Loucy (cell line): ENCODE measurements at regions not wholly inside any gene's neighbourhood (a gene's known extent, or its start where the extent isn't known, plus 50 kb on each side); places are given as distances from the start of the nearest gene placed in this dataset.
"Not testable (repeated sequence)": the region's sequence is repeated elsewhere in the genome, so short reads cannot be mapped to it uniquely, and the experiment has no call there.

Source experiments
- H2AFZ ChIP-seq: fragments of 200-600 bp; sonication (generic); 2 replicates; pipeline ENCODE4 v1.6.0; 2016; ENCODE audit warnings: antibody characterized with exemption, mild to moderate bottlenecking, low read length, moderate library complexity
- H3F3A ChIP-seq: fragments of 200-600 bp; 2 replicates; pipeline ENCODE4 v1.6.0; 2016; ENCODE audit warnings: antibody characterized with exemption, low read depth, mild to moderate bottlenecking
- H3K27me3 ChIP-seq: fragments of 200-600 bp; sonication (generic); 2 replicates; pipeline ENCODE4 v1.6.1; 2014; ENCODE audit warnings: low read length, mild to moderate bottlenecking; ENCODE audit not compliant: insufficient read depth, poor library complexity, severe bottlenecking
- H3K36me3 ChIP-seq: fragments of 200-600 bp; sonication (generic); 2 replicates; pipeline ENCODE4 v1.6.1; 2016; ENCODE audit warnings: low read length; ENCODE audit not compliant: insufficient read depth
- H3K4me1 ChIP-seq: fragments of 200-600 bp; sonication (generic); 2 replicates; pipeline ENCODE4 v1.5.1; 2014; ENCODE audit warnings: low read length, mild to moderate bottlenecking; ENCODE audit not compliant: insufficient read depth, poor library complexity, severe bottlenecking
- H3K4me2 ChIP-seq: fragments of 200-600 bp; sonication (generic); 2 replicates; pipeline ENCODE4 v1.6.0; 2014; ENCODE audit warnings: antibody characterized with exemption, low read length, low read depth, mild to moderate bottlenecking; ENCODE audit not compliant: poor library complexity, severe bottlenecking
- H3K4me3 ChIP-seq: fragments of 200-600 bp; sonication (generic); 2 replicates; pipeline ENCODE4 v1.5.1; 2014; ENCODE audit warnings: low read length, mild to moderate bottlenecking, mixed read lengths; ENCODE audit not compliant: poor library complexity, severe bottlenecking
- H3K79me2 ChIP-seq: fragments of 200-600 bp; sonication (generic); 2 replicates; pipeline ENCODE4 v1.6.1; 2014; ENCODE audit warnings: low read length; ENCODE audit not compliant: insufficient read depth
- H3K9ac ChIP-seq: fragments of 200-600 bp; sonication (generic); 2 replicates; pipeline ENCODE4 v1.6.0; 2014; ENCODE audit warnings: mild to moderate bottlenecking, low read depth, low read length, moderate library complexity; ENCODE audit not compliant: poor library complexity, severe bottlenecking
- H3K9me2 ChIP-seq: fragments of 200-600 bp; sonication (generic); replicated peaks from 2 replicates; pipeline ENCODE4 v1.6.1; 2016; ENCODE audit warnings: low read depth, low read length, mixed read lengths
- H3K9me3 ChIP-seq: fragments of 200-600 bp; sonication (generic); 2 replicates; pipeline ENCODE4 v1.6.1; 2014; ENCODE audit warnings: mild to moderate bottlenecking, antibody characterized with exemption, low read length, low read depth; ENCODE audit not compliant: insufficient read depth
- H4K20me1 ChIP-seq: fragments of 200-600 bp; sonication (generic); 2 replicates; pipeline ENCODE4 v1.6.0; 2014; ENCODE audit warnings: antibody characterized with exemption, low read length, mild to moderate bottlenecking; ENCODE audit not compliant: insufficient read depth, poor library complexity, severe bottlenecking
- EZH2phosphoT487 ChIP-seq: fragments of 200-600 bp; IDR thresholded peaks from 2 replicates; pipeline ENCODE4 v1.6.1; 2018; ENCODE audit warnings: antibody characterized with exemption, mild to moderate bottlenecking, moderate library complexity, borderline replicate concordance
- TF ChIP-seq, protein P1 (sequence below): fragments of 200-600 bp; sonication (generic); conservative IDR thresholded peaks from 2 replicates; pipeline ENCODE4 v1.5.1; 2014; ENCODE audit warnings: mild to moderate bottlenecking, antibody characterized with exemption, low read length

DNA sequence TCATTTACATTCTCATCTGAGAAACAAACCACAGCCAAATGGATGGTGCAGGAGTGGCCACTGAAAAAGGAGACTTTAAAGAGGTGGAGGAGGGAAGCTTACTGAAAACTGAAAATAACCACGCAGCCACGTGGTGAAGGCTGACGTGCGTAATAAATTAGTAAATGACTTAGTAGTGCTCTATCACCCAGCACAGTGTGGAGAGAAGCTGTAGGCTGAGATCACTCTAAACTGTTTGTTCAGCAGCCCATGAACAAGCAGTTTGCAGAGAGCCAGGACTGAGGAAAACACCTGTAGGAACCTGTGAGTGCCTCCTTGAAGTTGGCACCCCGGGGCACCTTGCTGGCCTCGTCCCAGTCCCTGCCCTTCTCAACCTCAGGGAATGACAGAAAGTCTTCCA is 193.0 kb downstream of the TXNL1 start:
- H3F3A ChIP-seq = no peaks in the 10 kb centered on the region
- no peaks in the 10 kb centered on the region for H3K9me3 ChIP-seq
- no peak overlapping the region for H3K4me2 ChIP-seq
- no peaks in the 10 kb centered on the region for H4K20me1 ChIP-seq
- TF ChIP-seq EZH2phosphoT487 = no peak
- TF ChIP-seq, protein P1, sequence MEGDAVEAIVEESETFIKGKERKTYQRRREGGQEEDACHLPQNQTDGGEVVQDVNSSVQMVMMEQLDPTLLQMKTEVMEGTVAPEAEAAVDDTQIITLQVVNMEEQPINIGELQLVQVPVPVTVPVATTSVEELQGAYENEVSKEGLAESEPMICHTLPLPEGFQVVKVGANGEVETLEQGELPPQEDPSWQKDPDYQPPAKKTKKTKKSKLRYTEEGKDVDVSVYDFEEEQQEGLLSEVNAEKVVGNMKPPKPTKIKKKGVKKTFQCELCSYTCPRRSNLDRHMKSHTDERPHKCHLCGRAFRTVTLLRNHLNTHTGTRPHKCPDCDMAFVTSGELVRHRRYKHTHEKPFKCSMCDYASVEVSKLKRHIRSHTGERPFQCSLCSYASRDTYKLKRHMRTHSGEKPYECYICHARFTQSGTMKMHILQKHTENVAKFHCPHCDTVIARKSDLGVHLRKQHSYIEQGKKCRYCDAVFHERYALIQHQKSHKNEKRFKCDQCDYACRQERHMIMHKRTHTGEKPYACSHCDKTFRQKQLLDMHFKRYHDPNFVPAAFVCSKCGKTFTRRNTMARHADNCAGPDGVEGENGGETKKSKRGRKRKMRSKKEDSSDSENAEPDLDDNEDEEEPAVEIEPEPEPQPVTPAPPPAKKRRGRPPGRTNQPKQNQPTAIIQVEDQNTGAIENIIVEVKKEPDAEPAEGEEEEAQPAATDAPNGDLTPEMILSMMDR = no peak
- H3K4me3 ChIP-seq = no peak overlapping the region
- H3K79me2 ChIP-seq = no peaks in the 10 kb centered on the region
- H3K9ac ChIP-seq = no peak overlapping the region
- no peaks in the 10 kb centered on the region for H3K9me2 ChIP-seq
- no peaks in the 10 kb centered on the region for H3K36me3 ChIP-seq
- no peaks in the 10 kb centered on the region for H3K27me3 ChIP-seq
- no peak overlapping the region for H2AFZ ChIP-seq
- H3K4me1 ChIP-seq = no peaks in the 10 kb centered on the region

DNA sequence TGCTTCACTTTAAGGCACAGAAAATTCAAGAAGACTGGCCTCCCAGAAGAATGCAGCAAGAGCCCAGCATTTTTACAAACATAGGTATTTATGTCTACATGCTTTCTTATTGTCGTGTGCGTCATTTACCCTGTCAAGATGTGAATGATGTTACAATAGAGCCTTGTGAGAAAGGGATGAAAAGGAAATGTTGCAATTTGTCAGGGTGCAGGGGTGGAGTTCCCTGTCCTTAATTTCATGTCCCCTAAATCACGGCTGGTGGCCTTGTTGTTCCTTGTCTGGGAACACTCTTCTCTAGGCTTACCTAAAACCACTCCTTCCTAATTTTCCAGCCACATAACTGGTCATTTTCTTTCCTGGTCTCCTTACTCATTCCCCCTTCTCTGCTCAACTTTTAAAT is 194.2 kb downstream of the TXNL1 start:
- no peak overlapping the region for H3K4me3 ChIP-seq
- no peaks in the 10 kb centered on the region for H3K9me2 ChIP-seq
- H3K4me1 ChIP-seq = no peaks in the 10 kb centered on the region
- no peaks in the 10 kb centered on the region for H3K79me2 ChIP-seq
- no peak overlapping the region for H3K9ac ChIP-seq
- no peaks in the 10 kb centered on the region for H3K9me3 ChIP-seq
- H3K4me2 ChIP-seq = no peak overlapping the region
- H4K20me1 ChIP-seq = no peaks in the 10 kb centered on the region
- H3F3A ChIP-seq = no peaks in the 10 kb centered on the region
- TF ChIP-seq EZH2phosphoT487 = no peak
- TF ChIP-seq, protein P1 = no peak
- H3K27me3 ChIP-seq = no peaks in the 10 kb centered on the region
- H2AFZ ChIP-seq = no peak overlapping the region
- no peaks in the 10 kb centered on the region for H3K36me3 ChIP-seq

DNA sequence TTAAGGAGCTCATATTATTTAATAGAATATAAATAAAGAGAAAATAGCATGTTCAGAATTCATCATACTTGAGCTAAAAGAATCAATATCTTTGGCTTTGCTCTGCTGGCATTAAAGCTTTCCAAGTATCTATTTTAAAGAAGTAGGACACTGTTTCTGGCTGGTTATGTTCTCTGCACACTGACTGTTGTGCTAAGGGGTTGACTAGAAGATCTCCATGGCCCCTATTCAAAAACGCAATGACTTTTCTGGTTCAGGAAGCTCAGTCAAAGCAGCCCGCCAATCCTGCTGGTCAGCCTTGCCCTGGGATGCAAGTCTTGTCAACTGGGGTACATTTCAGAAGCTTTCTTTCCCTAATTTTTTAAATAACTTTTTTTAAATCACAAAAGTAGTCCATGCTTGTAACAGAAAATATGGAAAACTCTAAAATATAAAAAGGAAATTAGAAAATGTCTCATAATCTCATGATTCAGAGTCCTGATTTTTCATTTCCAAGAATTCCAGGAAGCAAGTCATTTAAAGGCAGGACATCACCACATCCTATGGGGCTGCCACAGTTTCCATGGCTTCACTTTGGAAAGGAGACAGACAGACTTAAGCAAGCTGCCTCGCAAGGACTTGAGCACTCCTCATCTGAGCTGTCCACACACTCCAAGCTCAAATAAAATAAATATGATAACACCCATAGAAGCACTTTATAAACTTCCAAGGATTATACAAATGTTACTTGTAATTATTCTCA is 195.1 kb downstream of the TXNL1 start:
- Histone ChIP-seq H3K9me3 (no peaks in the 10 kb centered on the region), H3K4me2 (no peak overlapping the region), H3K9ac (no peak overlapping the region), H3K27me3 (no peaks in the 10 kb centered on the region), H3F3A (no peaks in the 10 kb centered on the region), H3K4me1 (no peaks in the 10 kb centered on the region), H3K4me3 (no peak overlapping the region), H2AFZ (no peak overlapping the region), H4K20me1 (no peaks in the 10 kb centered on the region), H3K79me2 (no peaks in the 10 kb centered on the region), H3K36me3 (no peaks in the 10 kb centered on the region), H3K9me2 (no peaks in the 10 kb centered on the region)
- TF ChIP-seq, protein P1 = no peak
- no peak for TF ChIP-seq EZH2phosphoT487

DNA sequence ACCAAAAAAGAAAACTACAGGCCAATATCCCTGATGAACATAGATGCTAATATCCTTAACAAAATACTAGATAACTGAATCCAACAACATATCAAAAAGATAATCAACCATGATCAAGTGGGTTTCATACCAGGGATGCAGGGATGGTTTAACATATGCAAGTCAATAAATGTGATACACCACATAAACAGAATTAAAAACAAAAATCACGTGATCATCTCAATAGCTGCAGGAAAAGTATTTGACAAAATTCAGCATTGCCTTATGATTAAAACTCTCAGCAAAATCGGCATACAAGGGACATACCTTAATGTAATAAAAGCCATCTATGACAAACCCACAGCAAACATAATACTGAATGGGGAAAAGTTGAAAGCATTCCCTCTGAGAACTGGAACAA is 199.9 kb downstream of the TXNL1 start:
- not testable (repeated sequence) for H3K36me3 ChIP-seq, H3F3A ChIP-seq, H3K9me2 ChIP-seq, H3K4me2 ChIP-seq, H3K9ac ChIP-seq, H2AFZ ChIP-seq, H3K27me3 ChIP-seq, H3K4me3 ChIP-seq, H3K79me2 ChIP-seq, H4K20me1 ChIP-seq, H3K9me3 ChIP-seq, H3K4me1 ChIP-seq
